GM12891 (cell line): ENCODE measurements at regions not wholly inside any gene's neighbourhood (a gene's known extent, or its start where the extent isn't known, plus 50 kb on each side); places are given as distances from the start of the nearest gene placed in this dataset.

Source experiments
- DNase-seq: peaks from one replicate; pipeline ENCODE4 v3.0.0; 2011; ENCODE audit warnings: low spot score; ENCODE audit not compliant: insufficient read length
- FAIRE-seq: peaks from 2 replicates; lab custom pipeline; 2011; peaks lifted over from hg19 to GRCh38; lab: Jason Lieb, UNC
- PAX5 ChIP-seq: IDR thresholded peaks from 2 replicates; pipeline ENCODE4 v1.6.1; 2011; ENCODE audit warnings: low read length, moderate library complexity, mild to moderate bottlenecking; ENCODE audit not compliant: insufficient read depth, severe bottlenecking
- POLR2A ChIP-seq: IDR thresholded peaks from 2 replicates; pipeline ENCODE4 v1.6.1; 2011; ENCODE audit warnings: low read depth, low read length, control low read depth
- POLR2AphosphoS5 ChIP-seq: IDR thresholded peaks from 2 replicates; pipeline ENCODE4 v1.6.1; 2011; ENCODE audit warnings: low read depth, low read length, control low read depth
- POU2F2 ChIP-seq: IDR thresholded peaks from 2 replicates; pipeline ENCODE4 v1.6.1; 2011; ENCODE audit warnings: low read depth, mild to moderate bottlenecking, control low read depth, low read length, moderate library complexity
- SPI1 ChIP-seq: IDR thresholded peaks from 2 replicates; pipeline ENCODE4 v1.6.1; 2011; ENCODE audit warnings: low read depth, low read length, control low read depth
- TAF1 ChIP-seq: IDR thresholded peaks from 2 replicates; pipeline ENCODE4 v1.6.1; 2011; ENCODE audit warnings: low read depth, low read length, control low read depth

GRCh38 chr5:7955476-7955875 lies 86.5 kb downstream of the MTRR start:
- DNase-seq (no peak), FAIRE-seq (no peak)
- TF ChIP-seq TAF1 (no peak), POLR2AphosphoS5 (no peak), PAX5 (no peak), SPI1 (no peak), POLR2A (no peak), POU2F2 (no peak)

DNA sequence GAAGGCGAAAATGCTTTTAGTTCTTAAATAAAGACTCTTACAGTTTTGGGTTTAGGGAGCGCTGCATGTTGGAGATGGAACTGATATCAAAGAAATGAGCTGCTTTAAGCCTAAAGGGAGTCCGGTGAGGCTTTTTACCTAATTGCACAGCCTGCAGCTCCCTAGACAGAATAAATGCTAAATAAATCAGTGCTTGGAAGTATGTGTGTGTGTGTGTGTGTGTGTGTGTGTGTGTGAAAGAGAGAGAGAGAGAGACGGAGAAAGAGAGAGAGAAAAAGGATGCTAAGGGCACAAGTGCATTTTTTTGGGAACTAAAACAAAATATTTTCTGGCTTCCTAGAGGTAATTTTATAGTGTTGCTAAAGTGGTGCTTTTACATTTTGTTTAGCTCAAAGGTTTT lies 88.4 kb downstream of the MTRR start:
- no peak for FAIRE-seq
- TF ChIP-seq TAF1, result no peak
- no peak for TF ChIP-seq PAX5
- TF ChIP-seq POLR2A, result no peak
- TF ChIP-seq POU2F2, result no peak
- no peak for TF ChIP-seq POLR2AphosphoS5
- no peak for TF ChIP-seq SPI1

GRCh38 chr5:7960142-7960541 lies 91.2 kb downstream of the MTRR start:
- FAIRE-seq (no peak), DNase-seq (no peak)
- TF ChIP-seq POLR2A (no peak), TAF1 (no peak), POU2F2 (no peak), SPI1 (no peak), POLR2AphosphoS5 (no peak), PAX5 (no peak)

More for the DNA sequence above, 88.4 kb downstream of the MTRR start:
- DNase-seq, result no peak

DNA sequence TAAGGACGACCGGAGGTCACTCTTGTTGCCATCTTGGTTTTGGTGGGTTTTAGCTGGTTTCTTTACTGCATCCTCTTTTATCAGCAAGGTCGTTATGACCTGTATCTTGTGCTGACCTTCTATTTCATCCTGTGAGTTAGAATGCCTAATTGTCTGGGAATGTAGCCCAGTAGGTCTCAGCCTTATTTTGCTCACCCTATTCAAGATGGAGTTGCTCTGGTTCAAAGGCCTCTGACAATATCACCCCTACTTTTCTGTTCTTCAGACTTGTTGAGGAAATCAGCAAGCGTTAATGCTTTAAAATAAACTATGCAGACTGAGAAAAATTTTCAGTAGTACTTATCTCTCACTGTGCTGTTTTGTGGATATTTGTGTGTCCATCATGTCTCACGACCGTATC lies 92.6 kb downstream of the MTRR start:
- DNase-seq, result no peak
- FAIRE-seq, result no peak
- TF ChIP-seq SPI1 (no peak), TAF1 (no peak), POU2F2 (no peak), PAX5 (no peak), POLR2A (no peak)

DNA sequence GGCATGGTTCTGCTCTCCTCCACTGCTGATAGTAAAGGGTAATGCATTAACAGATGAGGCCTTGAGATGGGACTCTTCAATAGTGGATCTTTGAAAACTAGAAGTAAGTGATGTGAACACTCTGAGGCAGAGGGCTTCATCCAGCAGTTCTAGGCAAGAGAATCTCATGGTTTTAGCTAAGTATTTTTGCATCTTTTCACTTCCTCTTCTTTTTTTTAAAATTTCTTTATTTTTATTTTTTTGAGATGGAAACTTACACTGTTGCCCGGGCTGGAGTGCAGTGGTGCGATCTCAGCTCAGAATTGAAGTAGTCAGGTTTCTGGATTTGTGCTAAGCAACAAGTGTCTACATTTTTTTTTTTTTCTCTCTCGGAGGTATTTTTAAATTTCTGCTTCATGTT lies 101.9 kb downstream of the MTRR start:
- no peak for FAIRE-seq
- TF ChIP-seq PAX5 (no peak), TAF1 (no peak), SPI1 (peak; percentile 82)

GRCh38 chr5:7976411-7977190 lies 107.7 kb downstream of the MTRR start:
- DNase-seq (no peak), FAIRE-seq (no peak)
- TF ChIP-seq POU2F2 (no peak), SPI1 (no peak), PAX5 (no peak), TAF1 (no peak), POLR2A (no peak), POLR2AphosphoS5 (no peak)

More for the DNA sequence above, 101.9 kb downstream of the MTRR start:
- no peak for DNase-seq

DNA sequence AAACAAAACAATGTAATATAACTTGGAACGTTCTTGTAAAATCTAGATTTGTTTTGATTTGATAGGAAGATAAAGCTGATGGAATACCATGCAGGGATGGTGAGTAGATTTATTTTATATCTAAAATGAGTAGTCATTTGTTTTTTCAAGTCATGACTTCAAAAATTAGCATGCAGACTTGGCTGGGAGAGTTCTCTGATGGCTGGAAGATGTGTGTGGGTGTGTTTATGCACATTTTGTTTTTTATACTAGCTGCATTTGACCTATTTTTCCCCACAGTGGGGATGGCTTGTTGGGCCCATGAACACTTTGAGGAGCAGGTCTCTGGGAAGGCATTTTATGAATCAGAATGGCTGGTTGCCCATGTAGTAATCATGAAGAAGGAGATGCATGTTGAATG lies 109.2 kb downstream of the MTRR start:
- FAIRE-seq (no peak), DNase-seq (no peak)

DNA sequence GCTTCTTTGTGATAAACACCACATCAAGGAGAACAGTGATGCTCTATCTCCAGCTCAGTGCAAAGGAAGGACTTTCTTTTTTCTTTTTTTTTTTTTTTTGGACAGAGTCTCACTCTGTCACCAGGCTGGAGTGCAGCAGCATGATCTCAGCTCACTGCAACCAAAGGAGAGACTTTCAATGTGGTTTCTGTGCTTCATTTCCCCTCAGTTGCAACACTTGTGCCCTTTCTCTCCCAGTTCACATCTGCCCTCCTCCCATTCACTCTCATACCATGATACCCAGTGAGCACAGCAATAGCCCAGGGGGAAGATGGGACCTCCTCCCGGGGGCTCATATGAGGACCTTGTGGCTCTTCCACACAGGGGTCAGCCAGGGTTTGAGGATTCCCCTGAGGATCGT lies 110.0 kb downstream of the MTRR start:
- DNase-seq, result no peak
- TF ChIP-seq POLR2A (no peak), SPI1 (no peak), POU2F2 (no peak), TAF1 (no peak), PAX5 (no peak)
- FAIRE-seq, result no peak

More for the DNA sequence above, 109.2 kb downstream of the MTRR start:
- no peak for TF ChIP-seq POLR2A
- no peak for TF ChIP-seq POLR2AphosphoS5
- TF ChIP-seq POU2F2, result no peak
- TF ChIP-seq SPI1, result no peak
- TF ChIP-seq TAF1, result no peak
- no peak for TF ChIP-seq PAX5

GRCh38 chr5:7980881-7981280 lies 111.9 kb downstream of the MTRR start:
- DNase-seq (no peak), FAIRE-seq (no peak)
- TF ChIP-seq SPI1 (no peak), POLR2AphosphoS5 (no peak), PAX5 (no peak), TAF1 (no peak), POU2F2 (no peak), POLR2A (no peak)

- FAIRE-seq (no peak), DNase-seq (no peak)
- TF ChIP-seq SPI1 (no peak), POLR2A (no peak), POU2F2 (no peak), POLR2AphosphoS5 (no peak), PAX5 (no peak), TAF1 (no peak)
These were observed 114.5 kb downstream of the MTRR start for GRCh38 chr5:7983433-7983832.
